ENCODE measurements at regions not wholly inside any gene's neighbourhood (a gene's known extent, or its start where the extent isn't known, plus 50 kb on each side); places are given as distances from the start of the nearest gene placed in this dataset.
"Not testable (repeated sequence)": the region's sequence is repeated elsewhere in the genome, so short reads cannot be mapped to it uniquely, and the experiment has no call there.

- no peak for DNase-seq
Measured at GRCh38 chr2:595141-595815, 81.9 kb downstream of the TMEM18 start.

GRCh38 chr2:594297-594949 is 82.8 kb downstream of the TMEM18 start:
- no peak for DNase-seq

- no peak for DNase-seq
Measured at GRCh38 chr2:593356-594026, 83.7 kb downstream of the TMEM18 start.

- no peak for DNase-seq
Measured at GRCh38 chr2:592737-593136, 84.5 kb downstream of the TMEM18 start.

- no peak for DNase-seq
Measured at GRCh38 chr2:590214-591175, 86.7 kb downstream of the TMEM18 start.

- DNase-seq = no peak
Measured at GRCh38 chr2:589281-590130, 87.7 kb downstream of the TMEM18 start.

DNA sequence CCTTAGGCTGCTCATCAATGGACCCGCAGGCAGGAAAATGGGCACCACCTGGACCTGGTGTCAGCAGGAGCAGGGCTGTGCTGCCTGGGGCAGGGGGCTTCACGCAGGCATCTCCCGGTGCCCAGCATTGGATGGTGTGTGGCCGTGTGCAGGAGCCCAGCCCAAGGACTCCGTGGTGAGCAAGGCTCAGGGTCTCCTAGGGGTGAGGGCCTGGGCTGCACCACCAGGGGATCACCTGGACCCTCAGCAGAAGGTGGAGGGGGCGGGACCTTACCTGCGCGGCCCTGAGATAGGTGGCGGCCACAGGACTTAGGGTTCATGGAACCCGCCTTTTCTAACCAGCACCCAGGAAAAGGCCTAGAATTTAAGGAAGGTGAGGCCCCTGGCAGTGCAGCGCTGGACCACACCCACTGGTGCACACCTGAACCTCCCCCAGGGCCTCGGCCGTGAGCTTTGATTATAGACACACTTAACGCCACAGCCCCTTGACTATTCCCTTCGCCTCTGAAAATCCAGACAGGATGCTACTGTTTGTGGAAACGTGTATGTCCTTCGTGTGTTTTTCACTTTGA is 89.0 kb downstream of the TMEM18 start:
- no peak for DNase-seq

DNA sequence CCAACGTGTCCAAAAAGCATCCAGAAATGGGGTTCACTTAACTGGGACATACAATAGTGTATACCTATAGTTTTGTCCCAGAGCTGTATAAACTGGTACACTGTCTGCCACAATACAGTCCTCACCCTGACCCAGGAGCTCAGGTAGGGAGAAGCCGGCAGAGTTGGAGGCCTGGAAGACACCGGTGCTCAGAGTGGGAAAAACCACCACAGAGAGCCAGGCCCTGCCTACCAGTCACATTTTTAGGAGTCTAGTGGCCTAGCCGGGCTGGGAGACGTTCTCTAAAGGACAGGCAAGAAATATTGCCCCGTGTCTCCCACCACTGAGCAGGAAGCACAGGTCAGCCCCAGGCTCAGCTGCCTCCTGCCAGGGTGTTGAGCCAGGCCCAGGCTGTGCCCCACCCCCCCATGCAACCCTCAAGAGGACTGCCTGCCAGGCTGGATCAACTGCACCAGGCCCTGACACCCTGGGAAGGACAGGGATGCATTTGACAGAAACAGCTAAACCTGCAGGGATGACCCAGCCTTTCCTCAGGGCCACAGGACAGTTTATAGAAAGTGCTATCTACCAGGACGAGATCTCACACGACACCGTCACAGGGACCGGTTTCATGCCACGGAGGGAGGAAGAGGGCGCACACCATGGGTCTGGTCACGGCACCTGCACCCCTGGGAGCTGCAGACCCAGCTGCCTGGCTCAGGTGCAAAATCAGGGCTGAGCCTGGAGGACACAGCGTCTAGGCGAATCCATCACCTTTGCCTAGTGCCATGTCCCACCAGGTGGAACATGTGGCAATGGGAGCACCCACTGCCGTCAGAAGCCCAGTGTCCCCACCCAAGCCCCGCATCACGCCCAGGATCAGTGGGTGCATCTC is 89.9 kb downstream of the TMEM18 start:
- no peak for DNase-seq

GRCh38 chr2:586641-587076 is 90.5 kb downstream of the TMEM18 start:
- no peak for DNase-seq

DNA sequence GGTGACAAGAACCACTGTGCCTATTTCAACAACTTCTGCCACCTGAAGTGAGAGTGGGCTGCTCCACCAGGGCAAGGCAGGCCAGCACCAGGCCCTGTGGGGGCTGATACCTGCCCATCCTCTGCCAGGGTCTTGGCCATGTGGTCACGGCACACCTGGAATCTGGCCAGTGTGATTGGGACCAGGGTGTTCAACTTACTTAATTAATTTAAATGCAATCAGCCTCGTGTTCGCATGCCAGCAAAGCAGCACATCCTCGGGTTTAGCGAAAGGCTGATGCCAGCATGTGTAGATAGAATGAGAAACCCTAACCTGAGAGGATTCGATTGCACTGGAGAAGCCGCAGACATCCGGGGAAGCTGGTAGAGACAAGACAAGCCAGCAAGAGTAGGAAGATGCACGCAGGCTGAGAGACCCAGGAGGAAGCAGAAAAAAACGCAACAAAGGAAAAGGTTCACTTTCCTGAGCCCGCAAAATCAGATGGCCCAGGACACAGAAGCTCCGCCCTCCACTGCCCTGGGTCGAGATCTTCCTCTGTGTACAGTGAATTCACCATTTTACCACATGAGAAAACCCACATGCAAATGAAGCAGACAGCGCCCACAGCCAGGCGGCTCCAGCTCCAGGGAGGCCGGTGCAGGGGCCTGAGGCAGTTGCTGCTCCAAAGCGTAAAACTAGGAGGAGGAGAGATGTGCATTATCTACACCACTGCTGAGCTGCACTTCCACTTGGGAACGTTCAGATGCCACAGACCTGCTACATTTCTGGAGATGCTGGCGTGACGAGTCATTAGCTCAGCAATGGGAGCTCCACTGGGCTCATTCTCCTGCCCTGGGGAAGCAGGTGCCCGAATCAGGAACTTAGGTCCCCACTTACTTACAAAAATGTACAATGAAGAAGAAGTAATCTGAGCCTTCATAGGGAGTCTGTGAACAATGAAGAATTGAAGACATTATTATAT is 92.1 kb downstream of the TMEM18 start:
- no peak for DNase-seq

GRCh38 chr2:583666-584065 is 93.5 kb downstream of the TMEM18 start:
- no peak for DNase-seq

DNA sequence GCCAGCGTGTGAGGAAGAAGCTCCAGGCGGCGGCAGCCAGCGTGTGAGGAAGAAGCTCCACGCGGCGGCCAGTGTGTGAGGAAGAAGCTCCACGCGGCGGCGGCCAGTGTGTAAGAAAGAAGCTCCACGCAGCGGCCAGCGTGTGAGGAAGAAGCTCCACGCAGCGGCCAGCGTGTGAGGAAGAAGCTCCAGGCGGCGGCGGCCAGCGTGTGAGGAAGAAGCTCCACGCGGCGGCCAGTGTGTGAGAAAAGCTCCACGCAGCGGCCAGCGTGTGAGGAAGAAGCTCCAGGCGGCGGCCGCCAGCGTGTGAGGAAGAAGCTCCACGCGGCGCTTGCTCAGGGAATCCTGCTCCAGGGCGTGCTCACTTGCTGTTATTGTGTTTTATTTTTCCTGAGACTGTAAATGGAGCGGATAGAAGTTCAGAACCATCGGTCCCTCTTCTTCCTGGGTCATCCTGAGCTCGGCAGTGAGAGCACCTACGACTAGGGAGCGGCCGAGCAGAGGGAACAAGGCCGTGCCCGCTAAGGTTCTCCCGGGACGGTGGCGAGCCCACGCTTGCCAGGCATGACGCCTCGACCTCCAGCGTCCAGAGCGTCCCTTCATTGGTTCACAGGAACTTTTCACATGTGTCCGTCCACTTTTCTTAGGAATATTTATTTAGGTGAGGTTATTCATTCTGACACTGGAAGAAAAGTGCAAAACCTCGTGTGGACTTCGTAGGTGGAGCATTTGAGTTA is 94.2 kb downstream of the TMEM18 start:
- DNase-seq = no peak

DNA sequence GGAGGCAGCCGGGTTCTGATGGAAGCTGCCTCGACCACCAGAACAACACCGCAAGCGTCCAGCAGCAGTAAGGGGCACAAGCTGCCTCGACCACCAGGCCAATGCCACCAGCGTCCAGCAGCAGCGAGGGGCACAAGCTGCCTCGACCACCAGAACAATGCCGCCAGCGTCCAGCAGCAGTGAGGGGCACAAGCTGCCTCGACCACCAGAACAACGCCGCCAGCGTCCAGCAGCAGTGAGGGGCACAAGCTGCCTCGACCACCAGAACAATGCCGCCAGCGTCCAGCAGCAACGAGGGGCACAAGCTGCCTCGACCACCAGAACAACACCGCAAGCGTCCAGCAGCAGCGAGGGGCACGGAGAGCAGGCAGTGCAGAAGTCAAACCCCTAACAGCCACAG is 94.9 kb downstream of the TMEM18 start:
- not testable (repeated sequence) for DNase-seq

GRCh38 chr2:579961-580360 is 97.2 kb downstream of the TMEM18 start:
- DNase-seq = no peak

DNA sequence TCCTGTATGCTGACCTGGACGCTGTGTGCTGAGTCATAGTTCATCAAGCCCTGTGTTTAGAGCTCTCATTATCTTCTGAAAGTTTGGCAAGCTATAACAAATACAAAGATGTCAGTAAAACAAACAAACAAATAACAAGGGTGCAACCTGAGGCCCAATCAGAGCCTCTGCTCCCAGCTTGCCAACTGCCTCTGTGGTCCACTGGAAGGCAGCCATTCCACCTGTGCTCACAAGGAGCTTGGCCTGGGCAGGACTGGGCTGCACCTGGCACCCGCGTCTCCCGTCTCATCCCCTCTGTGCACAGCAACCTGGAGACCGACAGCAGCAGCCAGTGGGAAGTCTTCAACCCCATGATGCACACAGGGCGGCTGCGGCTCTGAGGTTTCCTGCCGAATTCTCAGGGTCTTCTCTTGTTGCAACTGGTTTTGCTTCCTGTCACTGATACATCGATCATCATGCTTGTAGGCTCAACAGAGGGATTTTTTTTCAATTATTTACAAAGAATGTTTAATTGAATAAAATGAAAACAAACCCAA is 97.8 kb downstream of the TMEM18 start:
- no peak for DNase-seq

DNA sequence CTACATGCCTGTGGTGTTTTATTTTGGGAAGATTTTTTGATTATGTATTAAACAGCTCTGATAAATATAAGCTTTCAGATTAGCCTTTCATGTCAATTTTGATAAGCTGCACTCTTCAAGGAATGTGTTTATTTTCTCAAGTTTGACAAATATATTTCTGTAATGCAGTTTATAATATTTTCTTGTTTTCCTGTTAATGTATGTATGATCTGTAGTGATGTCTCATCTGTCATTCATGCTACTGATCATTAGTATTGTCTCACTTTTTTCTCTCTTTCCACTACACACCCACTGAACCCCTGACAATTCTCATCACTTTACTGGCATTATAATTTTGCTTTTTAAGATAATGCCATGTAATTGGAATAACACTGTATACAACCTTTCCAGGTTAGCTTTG is 100.9 kb downstream of the TMEM18 start:
- no peak for DNase-seq

GRCh38 chr2:575727-576236 is 101.4 kb downstream of the TMEM18 start:
- DNase-seq = no peak
